ENCODE measurements at regions not wholly inside any gene's neighbourhood (a gene's known extent, or its start where the extent isn't known, plus 50 kb on each side); places are given as distances from the start of the nearest gene placed in this dataset.

DNA sequence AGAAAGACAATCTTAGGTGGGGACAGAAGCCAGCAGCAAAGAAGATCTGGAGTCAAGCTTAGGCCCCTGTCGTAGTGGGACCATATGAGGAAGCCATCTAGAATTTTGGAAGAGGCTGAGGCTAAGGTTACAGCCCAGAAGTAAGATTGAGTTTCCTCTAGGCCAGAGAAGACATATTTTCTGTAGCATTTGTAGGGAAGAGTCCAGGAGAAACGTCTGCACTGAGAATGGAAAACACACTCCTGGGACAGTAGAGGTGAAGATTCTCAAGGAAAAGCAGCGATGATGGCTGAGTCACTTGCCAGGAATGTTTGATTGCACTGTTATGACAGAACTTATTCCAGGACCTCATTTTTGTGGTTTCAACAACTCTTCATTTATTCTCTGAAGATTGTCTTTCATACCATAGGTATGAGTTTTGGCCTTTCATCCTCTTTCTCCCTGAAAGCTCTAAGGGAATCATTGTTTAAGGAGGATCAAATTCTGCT, 107.2 kb downstream of the GTPBP8 start:
- DNase-seq, result no peak
- Histone ChIP-seq H3K79me1 (ENCODE audit: insufficient read depth, low read depth, low read length, poor library complexity, severe bottlenecking) (no peaks in the 10 kb centered on the region), H2BK20ac (ENCODE audit: low read depth, low read length, poor library complexity, severe bottlenecking) (no peak overlapping the region), H2AFZ (ENCODE audit: low read length) (no peak overlapping the region), H3K23ac (ENCODE audit: insufficient read length, low read depth, low read length) (no peak overlapping the region), H4K8ac (replicated peaks; ENCODE audit: insufficient read length, low read depth, low read length) (no peak overlapping the region), H3K23me2 (ENCODE audit: insufficient read length, low read depth, low read length, poor library complexity, severe bottlenecking) (no peaks in the 10 kb centered on the region), H2AK5ac (ENCODE audit: insufficient read length, low read length) (no peak overlapping the region), H2BK120ac (ENCODE audit: low read depth, low read length, poor library complexity, severe bottlenecking) (no peak overlapping the region), H3T11ph (ENCODE audit: low read length) (no peak overlapping the region), H4K5ac (ENCODE audit: insufficient read length, low read depth, low read length) (no peak overlapping the region), H3K4ac (ENCODE audit: low read depth, low read length) (no peak overlapping the region), H4K91ac (ENCODE audit: insufficient read length, low read depth, low read length) (no peak overlapping the region), H2BK5ac (ENCODE audit: insufficient read length, low read length) (no peak overlapping the region), H3K18ac (ENCODE audit: insufficient read length, low read depth, low read length) (no peak overlapping the region), H3K56ac (ENCODE audit: insufficient read length, low read depth, low read length) (no peak overlapping the region), H2BK12ac (ENCODE audit: insufficient read length, low read depth, low read length) (no peak overlapping the region), H3K14ac (ENCODE audit: insufficient read depth, low read length) (no peak overlapping the region), H3K79me2 (ENCODE audit: insufficient read depth, low read length) (no peaks in the 10 kb centered on the region), H3K4me2 (ENCODE audit: insufficient read depth, insufficient read length, low read length) (no peak overlapping the region), H3K27me3 (ENCODE audit: insufficient read depth, low read length) (no peaks in the 10 kb centered on the region; the same call in 1 of the 2 replicates), H4K20me1 (ENCODE audit: control insufficient read depth, insufficient read depth, insufficient read length) (no peaks in the 10 kb centered on the region), H3K9ac (ENCODE audit: extremely low read depth, insufficient read length, low read length) (no peak overlapping the region), H3K9me3 (ENCODE audit: control insufficient read depth, low read depth, low read length) (no peaks in the 10 kb centered on the region), H2BK15ac (ENCODE audit: low read depth, low read length) (no peak overlapping the region), H3K27ac (ENCODE audit: insufficient read length, low read depth, low read length) (no peak overlapping the region), H3K4me1 (ENCODE audit: insufficient read depth, low read length) (no peaks in the 10 kb centered on the region; the same call in 1 of the 2 replicates)
- no CpG with 5 or more reads among the region's 3 CpGs for WGBS (ENCODE audit: extremely low coverage, insufficient read length, low lambda C conversion rate)
- H3K36me3 Mint-ChIP-seq (ENCODE audit: insufficient read depth in 1 of 3, low read depth in 3 of 3), result peaks cover 0 to 2% (median 0%) of the 10 kb centered on the region in 3 experiments; a peak in 1 of 7 replicates
- H3K9me3 Mint-ChIP-seq, result peaks cover 0 to 9% of the 10 kb centered on the region in 2 experiments; a peak in 3 of 5 replicates
- H3K4me1 Mint-ChIP-seq, result peaks cover 15 to 27% of the 10 kb centered on the region in 2 experiments
- no peak overlapping the region for H3K27ac Mint-ChIP-seq
- no peak overlapping the region for H3K4me3 Mint-ChIP-seq
- TF ChIP-seq, protein P1, sequence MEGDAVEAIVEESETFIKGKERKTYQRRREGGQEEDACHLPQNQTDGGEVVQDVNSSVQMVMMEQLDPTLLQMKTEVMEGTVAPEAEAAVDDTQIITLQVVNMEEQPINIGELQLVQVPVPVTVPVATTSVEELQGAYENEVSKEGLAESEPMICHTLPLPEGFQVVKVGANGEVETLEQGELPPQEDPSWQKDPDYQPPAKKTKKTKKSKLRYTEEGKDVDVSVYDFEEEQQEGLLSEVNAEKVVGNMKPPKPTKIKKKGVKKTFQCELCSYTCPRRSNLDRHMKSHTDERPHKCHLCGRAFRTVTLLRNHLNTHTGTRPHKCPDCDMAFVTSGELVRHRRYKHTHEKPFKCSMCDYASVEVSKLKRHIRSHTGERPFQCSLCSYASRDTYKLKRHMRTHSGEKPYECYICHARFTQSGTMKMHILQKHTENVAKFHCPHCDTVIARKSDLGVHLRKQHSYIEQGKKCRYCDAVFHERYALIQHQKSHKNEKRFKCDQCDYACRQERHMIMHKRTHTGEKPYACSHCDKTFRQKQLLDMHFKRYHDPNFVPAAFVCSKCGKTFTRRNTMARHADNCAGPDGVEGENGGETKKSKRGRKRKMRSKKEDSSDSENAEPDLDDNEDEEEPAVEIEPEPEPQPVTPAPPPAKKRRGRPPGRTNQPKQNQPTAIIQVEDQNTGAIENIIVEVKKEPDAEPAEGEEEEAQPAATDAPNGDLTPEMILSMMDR (conservative IDR thresholded peaks at IDR 0.05), result no peak
- H3K27me3 Mint-ChIP-seq (ENCODE audit: low read depth), result no peaks in the 10 kb centered on the region
